ENCODE measurements at regions not wholly inside any gene's neighbourhood (a gene's known extent, or its start where the extent isn't known, plus 50 kb on each side); places are given as distances from the start of the nearest gene placed in this dataset.

DNA sequence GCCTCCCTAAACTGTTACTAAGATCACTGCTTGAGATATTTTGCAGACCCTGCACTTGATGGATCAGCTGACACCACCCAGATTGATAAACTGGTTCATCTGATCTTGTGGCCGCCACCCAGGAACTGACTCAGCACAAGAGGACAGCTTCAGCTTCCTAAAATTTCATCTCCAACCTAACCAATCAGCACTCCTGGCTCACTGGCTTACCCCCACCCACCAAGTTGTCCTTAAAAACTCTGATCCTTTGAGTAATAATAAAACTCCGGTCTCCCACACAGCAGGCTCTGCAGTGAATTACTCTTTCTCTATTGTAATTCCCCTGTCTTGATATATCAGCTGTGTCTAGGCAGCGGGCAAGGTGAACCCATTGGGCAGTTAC is 174.8 kb downstream of the UTP18 start:
- DNase-seq (ENCODE audit: extremely low spot score): no peak
- POLR2A ChIA-PET: no interaction called here
- TF ChIP-seq, protein P1, sequence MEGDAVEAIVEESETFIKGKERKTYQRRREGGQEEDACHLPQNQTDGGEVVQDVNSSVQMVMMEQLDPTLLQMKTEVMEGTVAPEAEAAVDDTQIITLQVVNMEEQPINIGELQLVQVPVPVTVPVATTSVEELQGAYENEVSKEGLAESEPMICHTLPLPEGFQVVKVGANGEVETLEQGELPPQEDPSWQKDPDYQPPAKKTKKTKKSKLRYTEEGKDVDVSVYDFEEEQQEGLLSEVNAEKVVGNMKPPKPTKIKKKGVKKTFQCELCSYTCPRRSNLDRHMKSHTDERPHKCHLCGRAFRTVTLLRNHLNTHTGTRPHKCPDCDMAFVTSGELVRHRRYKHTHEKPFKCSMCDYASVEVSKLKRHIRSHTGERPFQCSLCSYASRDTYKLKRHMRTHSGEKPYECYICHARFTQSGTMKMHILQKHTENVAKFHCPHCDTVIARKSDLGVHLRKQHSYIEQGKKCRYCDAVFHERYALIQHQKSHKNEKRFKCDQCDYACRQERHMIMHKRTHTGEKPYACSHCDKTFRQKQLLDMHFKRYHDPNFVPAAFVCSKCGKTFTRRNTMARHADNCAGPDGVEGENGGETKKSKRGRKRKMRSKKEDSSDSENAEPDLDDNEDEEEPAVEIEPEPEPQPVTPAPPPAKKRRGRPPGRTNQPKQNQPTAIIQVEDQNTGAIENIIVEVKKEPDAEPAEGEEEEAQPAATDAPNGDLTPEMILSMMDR (IDR thresholded peaks at IDR 0.05; ENCODE audit: control extremely low read depth, extremely low read depth, low read depth, missing control alignments): no peak
- CTCF ChIA-PET: interaction anchor here (0.7 to 3.5 kb wide), 8 partner anchors 11 to 90 kb away, joined by 3 to 16 read pairs (median 3); no protein-coding TSS in a partner anchor

DNA sequence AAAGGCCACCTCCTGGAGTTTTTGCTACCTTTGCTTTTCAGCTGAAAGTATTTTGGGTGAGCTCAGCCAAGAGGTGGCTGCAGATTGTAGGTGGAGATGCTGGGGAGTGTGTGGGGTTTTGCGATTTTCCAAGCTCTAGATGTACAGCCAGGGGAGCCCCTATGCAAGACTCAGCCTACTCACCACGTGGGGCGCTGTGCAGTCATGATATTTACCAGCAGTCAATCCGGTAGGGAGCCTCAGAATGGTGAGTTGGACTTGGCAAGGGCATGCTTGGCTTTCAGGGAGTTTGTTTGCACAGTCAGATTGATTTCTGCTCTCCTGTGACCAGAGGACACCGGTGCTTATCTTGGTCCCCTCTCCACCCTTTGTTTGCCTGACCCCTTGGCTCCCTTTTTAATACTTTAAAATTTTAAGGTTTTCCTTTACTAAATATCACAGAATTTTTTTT is 175.3 kb downstream of the UTP18 start:
- ChIA-PET POLR2A (no interaction called here), CTCF (interaction anchor here (0.7 to 3.5 kb wide), 9 partner anchors 12 to 89 kb away, joined by 3 to 16 read pairs (median 3); no protein-coding TSS in a partner anchor)
- peak; percentile 21 for DNase-seq (ENCODE audit: extremely low spot score)

GRCh38 chr17:51439395-51440229 is 179.3 kb downstream of the UTP18 start:
- TF ChIP-seq, protein P1 (IDR thresholded peaks at IDR 0.05; ENCODE audit: control extremely low read depth, extremely low read depth, low read depth, missing control alignments): no peak
- no peak for DNase-seq (ENCODE audit: extremely low spot score)
- POLR2A ChIA-PET: no interaction called here
- CTCF ChIA-PET: interaction anchor here (3.3 kb wide), 1 partner anchor 22 kb away, joined by 21 read pairs; no protein-coding TSS in a partner anchor

More for the DNA sequence above, 175.3 kb downstream of the UTP18 start:
- TF ChIP-seq, protein P1 (IDR thresholded peaks at IDR 0.05; ENCODE audit: control extremely low read depth, extremely low read depth, low read depth, missing control alignments): peak; percentile 46

- POLR2A ChIA-PET: no interaction called here
- TF ChIP-seq, protein P1 (IDR thresholded peaks at IDR 0.05; ENCODE audit: control extremely low read depth, extremely low read depth, low read depth, missing control alignments): no peak
- no peak for DNase-seq (ENCODE audit: extremely low spot score)
- CTCF ChIA-PET: interaction anchor here (1.2 to 3.3 kb wide), 3 partner anchors 11 to 20 kb away, joined by 3 to 21 read pairs (median 4); no protein-coding TSS in a partner anchor
These were observed 181.1 kb downstream of the UTP18 start for GRCh38 chr17:51441431-51441830.

- CTCF ChIA-PET: interaction anchor here (1.2 to 3.3 kb wide), 3 partner anchors 12 to 19 kb away, joined by 3 to 21 read pairs (median 4); no protein-coding TSS in a partner anchor
- POLR2A ChIA-PET: no interaction called here
- no peak for DNase-seq (ENCODE audit: extremely low spot score)
- TF ChIP-seq, protein P1 (IDR thresholded peaks at IDR 0.05; ENCODE audit: control extremely low read depth, extremely low read depth, low read depth, missing control alignments): no peak
These were observed 181.9 kb downstream of the UTP18 start for GRCh38 chr17:51442088-51442865.

- ChIA-PET POLR2A (no interaction called here), CTCF (interaction anchor here (2.1 kb wide), 1 partner anchor 17 kb away, joined by 13 read pairs; no protein-coding TSS in a partner anchor)
- TF ChIP-seq, protein P1 (IDR thresholded peaks at IDR 0.05; ENCODE audit: control extremely low read depth, extremely low read depth, low read depth, missing control alignments): no peak
- no peak for DNase-seq (ENCODE audit: extremely low spot score)
These were observed 183.3 kb downstream of the UTP18 start for GRCh38 chr17:51443646-51444045.

All from GM10248 (cell line).